ENCODE measurements at regions not wholly inside any gene's neighbourhood (a gene's known extent, or its start where the extent isn't known, plus 50 kb on each side); places are given as distances from the start of the nearest gene placed in this dataset.

DNA sequence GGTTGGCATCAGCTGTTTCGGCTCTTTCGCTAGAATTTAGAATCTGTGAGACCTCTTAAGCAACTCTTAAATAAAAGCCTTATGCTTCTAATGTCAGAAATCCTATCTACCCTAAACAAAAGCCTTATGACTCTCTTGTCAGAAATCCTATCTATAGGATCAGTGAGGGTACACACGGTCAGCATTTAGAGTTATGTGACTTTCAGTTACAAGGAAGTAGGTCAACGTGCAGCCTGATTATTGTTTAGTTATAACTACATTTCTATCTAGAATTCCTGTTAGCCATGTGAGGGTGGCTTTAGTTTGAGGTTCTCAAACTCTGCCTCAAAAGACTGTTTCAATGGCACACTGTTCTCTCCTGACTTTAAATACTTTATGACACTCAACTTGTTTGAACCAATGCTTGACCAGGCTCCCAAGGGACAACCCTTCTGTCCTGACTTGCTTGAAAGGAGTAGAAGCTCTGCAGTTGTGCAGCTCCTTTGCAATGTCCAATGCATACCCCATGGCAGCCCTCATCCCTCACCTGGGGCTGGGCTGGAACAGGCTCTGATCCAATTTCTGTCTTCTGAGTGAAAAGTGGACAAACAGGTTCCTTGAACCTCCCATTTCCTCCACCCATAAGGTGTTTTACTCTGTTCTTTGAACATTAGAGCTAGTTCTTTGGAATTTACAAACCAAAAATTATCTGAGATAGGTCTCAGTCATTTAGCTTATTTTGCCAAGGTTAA is 251.6 kb upstream of the PIK3R1 start:
- Histone ChIP-seq H3K4me1 (ENCODE audit: control insufficient read depth in 2 of 2, insufficient read depth in 2 of 2, low read length in 2 of 2) (no peaks in the 10 kb centered on the region), H3K36me3 (ENCODE audit: control insufficient read depth in 2 of 3, insufficient read depth in 3 of 3, low read length in 3 of 3) (no peaks in the 10 kb centered on the region), H3K27ac (ENCODE audit: low read depth, low read length) (no peak overlapping the region), H3K27me3 (ENCODE audit: control insufficient read depth in 2 of 2, insufficient read depth in 2 of 2, low read length in 2 of 2) (no peaks in the 10 kb centered on the region), H3K9me3 (ENCODE audit: control insufficient read depth in 2 of 3, low read length in 3 of 3) (no peaks in the 10 kb centered on the region), H3K4me3 (ENCODE audit: low read length) (no peak overlapping the region)
- no peak for DNase-seq
- ChIA-PET CTCF (interaction anchor here (1.3 kb wide), 1 partner anchor 10 kb away, joined by 4 read pairs; no protein-coding TSS in a partner anchor), POLR2A (no interaction called here)
- Mint-ChIP-seq H3K27me3 (peaks cover 0 to 12% (median 0%) of the 10 kb centered on the region in 5 donors), H3K36me3 (no peaks in the 10 kb centered on the region), H3K27ac (no peak overlapping the region), H3K9me3 (no peaks in the 10 kb centered on the region), H3K4me3 (no peak overlapping the region), H3K4me1 (no peaks in the 10 kb centered on the region)
- ATAC-seq, result no peak
- intact Hi-C loops (cut with micrococcal nuclease), result no loop called here

DNA sequence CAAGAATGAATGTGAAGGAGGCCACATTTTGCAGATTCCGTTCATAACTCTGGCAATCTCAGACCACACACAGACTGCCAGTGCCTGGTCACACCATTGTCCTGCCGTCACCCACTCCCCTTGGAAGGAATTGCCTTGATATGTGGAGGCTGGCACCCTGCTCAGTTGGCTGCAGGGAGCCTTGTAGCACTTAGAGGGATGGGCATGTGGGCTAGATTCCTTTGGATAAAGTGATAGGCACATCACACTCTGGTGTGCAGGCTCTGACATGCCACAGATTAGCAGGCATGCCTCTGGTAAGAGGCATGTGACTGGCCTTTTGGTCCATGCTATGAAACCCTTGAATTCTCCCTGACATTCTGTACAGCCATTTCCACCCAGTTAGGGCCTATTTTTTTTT is 254.6 kb upstream of the PIK3R1 start:
- no peaks in the 10 kb centered on the region for H3K36me3 ChIP-seq (ENCODE audit: control insufficient read depth in 2 of 3, insufficient read depth in 3 of 3, low read length in 3 of 3)
- ATAC-seq, result no peak
- H3K27ac Mint-ChIP-seq, result no peak overlapping the region
- no peaks in the 10 kb centered on the region for H3K4me1 Mint-ChIP-seq
- no peaks in the 10 kb centered on the region for H3K9me3 ChIP-seq (ENCODE audit: control insufficient read depth in 2 of 3, low read length in 3 of 3)
- intact Hi-C loops (cut with micrococcal nuclease), result no loop called here
- H3K36me3 Mint-ChIP-seq, result no peaks in the 10 kb centered on the region
- H3K4me3 Mint-ChIP-seq, result no peak overlapping the region
- H3K9me3 Mint-ChIP-seq, result no peaks in the 10 kb centered on the region
- H3K27me3 ChIP-seq (ENCODE audit: control insufficient read depth in 2 of 2, insufficient read depth in 2 of 2, low read length in 2 of 2), result no peaks in the 10 kb centered on the region
- POLR2A ChIA-PET, result no interaction called here
- no peak overlapping the region for H3K4me3 ChIP-seq (ENCODE audit: low read length)
- CTCF ChIA-PET, result no interaction called here
- H3K4me1 ChIP-seq (ENCODE audit: control insufficient read depth in 2 of 2, insufficient read depth in 2 of 2, low read length in 2 of 2), result no peaks in the 10 kb centered on the region
- H3K27me3 Mint-ChIP-seq, result peaks cover 0 to 23% (median 12%) of the 10 kb centered on the region in 5 donors
- no peak overlapping the region for H3K27ac ChIP-seq (ENCODE audit: low read depth, low read length)
- no peak for DNase-seq

DNA sequence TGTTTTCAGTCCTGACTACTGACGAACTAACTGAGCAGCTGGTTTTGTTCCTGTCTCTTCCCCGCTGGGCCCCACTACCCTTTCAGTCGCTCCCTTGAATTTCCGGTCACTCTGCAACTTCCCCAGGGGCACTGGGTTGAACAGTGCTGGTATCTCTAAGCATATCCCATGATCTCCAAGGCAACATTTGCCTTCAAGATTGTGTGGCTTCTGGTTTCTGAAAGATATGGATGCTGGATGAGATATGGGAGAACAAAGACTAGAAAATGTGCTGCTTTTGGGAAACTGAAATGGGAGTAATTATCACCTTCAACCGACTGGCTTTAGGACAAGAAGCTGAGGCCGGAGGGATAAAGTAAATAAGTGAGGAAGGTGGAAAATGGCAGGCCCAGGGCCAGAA is 258.2 kb upstream of the PIK3R1 start:
- no peaks in the 10 kb centered on the region for H3K9me3 ChIP-seq (ENCODE audit: control insufficient read depth in 2 of 3, low read length in 3 of 3)
- peaks cover 0 to 3% of the 10 kb centered on the region in 2 donors for H3K27me3 ChIP-seq (ENCODE audit: control insufficient read depth in 2 of 2, insufficient read depth in 2 of 2, low read length in 2 of 2)
- CTCF ChIA-PET, result no interaction called here
- no peak overlapping the region for H3K4me3 ChIP-seq (ENCODE audit: low read length)
- no peak overlapping the region for H3K4me3 Mint-ChIP-seq
- H3K27ac ChIP-seq (ENCODE audit: low read depth, low read length), result no peak overlapping the region
- H3K36me3 ChIP-seq (ENCODE audit: control insufficient read depth in 2 of 3, insufficient read depth in 3 of 3, low read length in 3 of 3), result no peaks in the 10 kb centered on the region
- H3K36me3 Mint-ChIP-seq, result no peaks in the 10 kb centered on the region
- DNase-seq (no peak), ATAC-seq (no peak)
- no peak overlapping the region for H3K27ac Mint-ChIP-seq
- no peaks in the 10 kb centered on the region for H3K4me1 Mint-ChIP-seq
- H3K4me1 ChIP-seq (ENCODE audit: control insufficient read depth in 2 of 2, insufficient read depth in 2 of 2, low read length in 2 of 2), result no peaks in the 10 kb centered on the region
- H3K9me3 Mint-ChIP-seq, result no peaks in the 10 kb centered on the region
- peaks cover 0 to 18% (median 16%) of the 10 kb centered on the region in 5 donors for H3K27me3 Mint-ChIP-seq
- POLR2A ChIA-PET, result no interaction called here
- intact Hi-C loops (cut with micrococcal nuclease), result no loop called here

DNA sequence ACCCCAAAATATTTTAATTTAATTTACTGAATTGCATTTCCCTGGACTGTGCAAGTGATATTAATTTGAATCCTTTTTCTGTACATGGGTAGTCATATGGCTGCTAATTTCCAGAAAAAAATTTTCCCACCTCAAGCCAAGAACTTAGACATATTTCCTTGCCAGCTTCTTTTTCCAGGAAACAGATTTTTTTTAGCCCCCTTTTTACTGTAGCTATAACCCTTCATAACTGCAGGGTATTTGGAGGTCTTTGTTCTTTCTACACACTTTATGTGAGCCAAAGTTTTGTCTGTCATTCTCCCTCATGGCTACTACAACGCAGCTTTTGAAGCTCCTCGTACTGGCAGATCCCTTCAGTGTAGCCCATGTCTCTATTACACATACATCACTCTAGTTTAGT is 261.2 kb upstream of the PIK3R1 start:
- intact Hi-C loops (cut with micrococcal nuclease), result no loop called here
- Mint-ChIP-seq H3K4me3 (no peak overlapping the region), H3K27ac (no peak overlapping the region), H3K27me3 (peaks cover 0 to 18% (median 16%) of the 10 kb centered on the region in 5 donors), H3K4me1 (no peaks in the 10 kb centered on the region), H3K36me3 (no peaks in the 10 kb centered on the region), H3K9me3 (no peaks in the 10 kb centered on the region)
- POLR2A ChIA-PET, result no interaction called here
- DNase-seq, result no peak
- Histone ChIP-seq H3K4me3 (ENCODE audit: low read length) (no peak overlapping the region), H3K4me1 (ENCODE audit: control insufficient read depth in 2 of 2, insufficient read depth in 2 of 2, low read length in 2 of 2) (no peaks in the 10 kb centered on the region), H3K36me3 (ENCODE audit: control insufficient read depth in 2 of 3, insufficient read depth in 3 of 3, low read length in 3 of 3) (no peaks in the 10 kb centered on the region), H3K9me3 (ENCODE audit: control insufficient read depth in 2 of 3, low read length in 3 of 3) (no peaks in the 10 kb centered on the region), H3K27ac (ENCODE audit: low read depth, low read length) (no peak overlapping the region), H3K27me3 (ENCODE audit: control insufficient read depth in 2 of 2, insufficient read depth in 2 of 2, low read length in 2 of 2) (peaks cover 0 to 3% of the 10 kb centered on the region in 2 donors)
- CTCF ChIA-PET, result interaction anchor here (1.5 kb wide), 1 partner anchor 10 kb away, joined by 4 read pairs; no protein-coding TSS in a partner anchor
- no peak for ATAC-seq

GRCh38 chr5:67942421-67942820 is 273.1 kb upstream of the PIK3R1 start:
- Histone ChIP-seq H3K27ac (ENCODE audit: low read depth, low read length) (no peak overlapping the region), H3K36me3 (ENCODE audit: control insufficient read depth in 2 of 3, insufficient read depth in 3 of 3, low read length in 3 of 3) (no peaks in the 10 kb centered on the region), H3K4me3 (ENCODE audit: low read length) (no peak overlapping the region), H3K9me3 (ENCODE audit: control insufficient read depth in 2 of 3, low read length in 3 of 3) (no peaks in the 10 kb centered on the region), H3K4me1 (ENCODE audit: control insufficient read depth in 2 of 2, insufficient read depth in 2 of 2, low read length in 2 of 2) (no peaks in the 10 kb centered on the region), H3K27me3 (ENCODE audit: control insufficient read depth in 2 of 2, insufficient read depth in 2 of 2, low read length in 2 of 2) (no peaks in the 10 kb centered on the region)
- ChIA-PET POLR2A (no interaction called here), CTCF (no interaction called here)
- intact Hi-C loops (cut with micrococcal nuclease), result no loop called here
- H3K27me3 Mint-ChIP-seq, result peaks cover 0 to 6% (median 0%) of the 10 kb centered on the region in 5 donors
- H3K36me3 Mint-ChIP-seq, result no peaks in the 10 kb centered on the region
- no peak for DNase-seq
- H3K9me3 Mint-ChIP-seq, result no peaks in the 10 kb centered on the region
- H3K4me1 Mint-ChIP-seq, result no peaks in the 10 kb centered on the region
- no peak for ATAC-seq
- no peak overlapping the region for H3K4me3 Mint-ChIP-seq
- no peak overlapping the region for H3K27ac Mint-ChIP-seq

GRCh38 chr5:67941614-67942401 is 273.7 kb upstream of the PIK3R1 start:
- no peak for ATAC-seq
- CTCF ChIA-PET, result no interaction called here
- Histone ChIP-seq H3K4me1 (ENCODE audit: control insufficient read depth in 2 of 2, insufficient read depth in 2 of 2, low read length in 2 of 2) (no peaks in the 10 kb centered on the region), H3K27me3 (ENCODE audit: control insufficient read depth in 2 of 2, insufficient read depth in 2 of 2, low read length in 2 of 2) (no peaks in the 10 kb centered on the region), H3K36me3 (ENCODE audit: control insufficient read depth in 2 of 3, insufficient read depth in 3 of 3, low read length in 3 of 3) (no peaks in the 10 kb centered on the region), H3K4me3 (ENCODE audit: low read length) (no peak overlapping the region), H3K9me3 (ENCODE audit: control insufficient read depth in 2 of 3, low read length in 3 of 3) (no peaks in the 10 kb centered on the region), H3K27ac (ENCODE audit: low read depth, low read length) (no peak overlapping the region)
- intact Hi-C loops (cut with micrococcal nuclease), result no loop called here
- no peaks in the 10 kb centered on the region for H3K4me1 Mint-ChIP-seq
- peaks cover 0 to 6% (median 2%) of the 10 kb centered on the region in 5 donors for H3K27me3 Mint-ChIP-seq
- POLR2A ChIA-PET, result no interaction called here
- H3K4me3 Mint-ChIP-seq, result no peak overlapping the region
- no peaks in the 10 kb centered on the region for H3K36me3 Mint-ChIP-seq
- H3K9me3 Mint-ChIP-seq, result no peaks in the 10 kb centered on the region
- DNase-seq, result no peak
- H3K27ac Mint-ChIP-seq, result no peak overlapping the region
